ENCODE measurements at regions not wholly inside any gene's neighbourhood (a gene's known extent, or its start where the extent isn't known, plus 50 kb on each side); places are given as distances from the start of the nearest gene placed in this dataset.
A peak's percentile ranks its signal among the peaks of the same experiment; 100 is the strongest.

GRCh38 chr2:194345347-194345746, 1311.7 kb upstream of the SLC39A10 start:
- CTCF ChIA-PET, result no interaction called here
- WGBS (ENCODE audit: low lambda C conversion rate), result 13% methylated on average over 2 of the region's 2 CpGs

More at GRCh38 chr2:194345347-194345746, 1311.7 kb upstream of the SLC39A10 start:
- Histone ChIP-seq H3K9me3 (no peaks in the 10 kb centered on the region), H2AFZ (ENCODE audit: low read depth) (peak overlapping the region; percentile 38; the same call in 1 of the 2 replicates), H3K9me2 (no peaks in the 10 kb centered on the region), H3F3A (replicated peaks; ENCODE audit: insufficient read depth) (no peaks in the 10 kb centered on the region), H3K79me2 (ENCODE audit: insufficient read depth) (no peaks in the 10 kb centered on the region), H3K27ac (ENCODE audit: low read depth in 2 of 2, low read length in 1 of 2) (no peak overlapping the region), H3K4me1 (ENCODE audit: control insufficient read depth in 1 of 2, insufficient read depth in 2 of 2, low read depth in 1 of 2, low read length in 1 of 2) (no peaks in the 10 kb centered on the region; a peak in 1 of 4 replicates), H3K27me3 (ENCODE audit: insufficient read depth) (no peaks in the 10 kb centered on the region), H3K4me3 (ENCODE audit: low read depth in 2 of 2, low read length in 1 of 2) (no peak overlapping the region), H4K20me1 (ENCODE audit: insufficient read depth) (no peaks in the 10 kb centered on the region), H3K36me3 (replicated peaks in 1 of 2; ENCODE audit: control insufficient read depth in 1 of 2, insufficient read depth in 2 of 2, low read length in 1 of 2) (no peaks in the 10 kb centered on the region), H3K9ac (no peak overlapping the region), H3K4me2 (no peak overlapping the region)
- TF ChIP-seq MAX (IDR thresholded peaks at IDR 0.05; ENCODE audit: low read depth) (no peak), YY1 (IDR thresholded peaks at IDR 0.05; ENCODE audit: low read depth) (no peak), RAD21 (IDR thresholded peaks at IDR 0.05; ENCODE audit: low read length) (no peak), FOXM1 (IDR thresholded peaks at IDR 0.05; ENCODE audit: low read depth) (no peak), GATA2 (CRISPR knock-in tag; IDR thresholded peaks at IDR 0.05) (no peak), JUND (IDR thresholded peaks at IDR 0.05) (no peak), GABPA (IDR thresholded peaks at IDR 0.05; ENCODE audit: low read depth) (no peak), EP300 (IDR thresholded peaks at IDR 0.05; ENCODE audit: borderline replicate concordance in 1 of 2, low read depth in 1 of 2, low read length in 1 of 2) (no peak), TAF1 (IDR thresholded peaks at IDR 0.05; ENCODE audit: borderline replicate concordance, low read depth, low read length) (no peak), TCF12 (IDR thresholded peaks at IDR 0.05) (no peak), TEAD4 (IDR thresholded peaks at IDR 0.05; ENCODE audit: borderline replicate concordance, insufficient read depth) (no peak), RCOR1 (IDR thresholded peaks at IDR 0.05; ENCODE audit: low read length) (no peak), EZH2phosphoT487 (IDR thresholded peaks at IDR 0.05; ENCODE audit: borderline replicate concordance, low read depth) (no peak)
- TF ChIP-seq, protein P1, sequence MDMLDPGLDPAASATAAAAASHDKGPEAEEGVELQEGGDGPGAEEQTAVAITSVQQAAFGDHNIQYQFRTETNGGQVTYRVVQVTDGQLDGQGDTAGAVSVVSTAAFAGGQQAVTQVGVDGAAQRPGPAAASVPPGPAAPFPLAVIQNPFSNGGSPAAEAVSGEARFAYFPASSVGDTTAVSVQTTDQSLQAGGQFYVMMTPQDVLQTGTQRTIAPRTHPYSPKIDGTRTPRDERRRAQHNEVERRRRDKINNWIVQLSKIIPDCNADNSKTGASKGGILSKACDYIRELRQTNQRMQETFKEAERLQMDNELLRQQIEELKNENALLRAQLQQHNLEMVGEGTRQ (IDR thresholded peaks at IDR 0.05; ENCODE audit: borderline replicate concordance, low read depth, low read length), result no peak
- TF ChIP-seq, protein P2, sequence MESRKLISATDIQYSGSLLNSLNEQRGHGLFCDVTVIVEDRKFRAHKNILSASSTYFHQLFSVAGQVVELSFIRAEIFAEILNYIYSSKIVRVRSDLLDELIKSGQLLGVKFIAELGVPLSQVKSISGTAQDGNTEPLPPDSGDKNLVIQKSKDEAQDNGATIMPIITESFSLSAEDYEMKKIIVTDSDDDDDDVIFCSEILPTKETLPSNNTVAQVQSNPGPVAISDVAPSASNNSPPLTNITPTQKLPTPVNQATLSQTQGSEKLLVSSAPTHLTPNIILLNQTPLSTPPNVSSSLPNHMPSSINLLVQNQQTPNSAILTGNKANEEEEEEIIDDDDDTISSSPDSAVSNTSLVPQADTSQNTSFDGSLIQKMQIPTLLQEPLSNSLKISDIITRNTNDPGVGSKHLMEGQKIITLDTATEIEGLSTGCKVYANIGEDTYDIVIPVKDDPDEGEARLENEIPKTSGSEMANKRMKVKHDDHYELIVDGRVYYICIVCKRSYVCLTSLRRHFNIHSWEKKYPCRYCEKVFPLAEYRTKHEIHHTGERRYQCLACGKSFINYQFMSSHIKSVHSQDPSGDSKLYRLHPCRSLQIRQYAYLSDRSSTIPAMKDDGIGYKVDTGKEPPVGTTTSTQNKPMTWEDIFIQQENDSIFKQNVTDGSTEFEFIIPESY (IDR thresholded peaks at IDR 0.05; ENCODE audit: borderline replicate concordance, low read depth), result no peak
- TF ChIP-seq, protein P3, sequence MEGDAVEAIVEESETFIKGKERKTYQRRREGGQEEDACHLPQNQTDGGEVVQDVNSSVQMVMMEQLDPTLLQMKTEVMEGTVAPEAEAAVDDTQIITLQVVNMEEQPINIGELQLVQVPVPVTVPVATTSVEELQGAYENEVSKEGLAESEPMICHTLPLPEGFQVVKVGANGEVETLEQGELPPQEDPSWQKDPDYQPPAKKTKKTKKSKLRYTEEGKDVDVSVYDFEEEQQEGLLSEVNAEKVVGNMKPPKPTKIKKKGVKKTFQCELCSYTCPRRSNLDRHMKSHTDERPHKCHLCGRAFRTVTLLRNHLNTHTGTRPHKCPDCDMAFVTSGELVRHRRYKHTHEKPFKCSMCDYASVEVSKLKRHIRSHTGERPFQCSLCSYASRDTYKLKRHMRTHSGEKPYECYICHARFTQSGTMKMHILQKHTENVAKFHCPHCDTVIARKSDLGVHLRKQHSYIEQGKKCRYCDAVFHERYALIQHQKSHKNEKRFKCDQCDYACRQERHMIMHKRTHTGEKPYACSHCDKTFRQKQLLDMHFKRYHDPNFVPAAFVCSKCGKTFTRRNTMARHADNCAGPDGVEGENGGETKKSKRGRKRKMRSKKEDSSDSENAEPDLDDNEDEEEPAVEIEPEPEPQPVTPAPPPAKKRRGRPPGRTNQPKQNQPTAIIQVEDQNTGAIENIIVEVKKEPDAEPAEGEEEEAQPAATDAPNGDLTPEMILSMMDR (IDR thresholded peaks at IDR 0.05), result no peak
- DNase-seq, result no peak
- POLR2A ChIA-PET, result no interaction called here
